Stomach (tissue), 8 donors: ENCODE measurements at regions not wholly inside any gene's neighbourhood (a gene's known extent, or its start where the extent isn't known, plus 50 kb on each side); places are given as distances from the start of the nearest gene placed in this dataset.

Experiments
- DNase-seq, 2 donors: peaks; one replicate each; pipeline versions ENCODE4 v3.0.0 to v3.0.0-alpha.2; 2013 to 2019
- H3K27ac ChIP-seq, 5 donors: fragments of 200-600 bp in 4 of 5; sonication (generic) in 4 of 5; one replicate each; pipeline ENCODE4 v1.5.1; 2013 to 2019; ENCODE audit warnings: mild to moderate bottlenecking in 1 of 5, moderate library complexity in 1 of 5
- H3K27me3 ChIP-seq, 3 donors: fragments of 200-600 bp; sonication (generic); one replicate each; pipeline ENCODE4 v1.5.1; 2017 to 2019; ENCODE audit warnings: mixed run types in 1 of 3
- H3K36me3 ChIP-seq, 4 donors: fragments of 200-600 bp; sonication (generic); 1 replicate in 3 of 4; 2 replicates in 1 of 4; pipeline ENCODE4 v1.5.1; 2016 to 2019
- H3K4me1 ChIP-seq, 4 donors: fragments of 200-600 bp; sonication (generic); one replicate each; pipeline ENCODE4 v1.5.1; 2016 to 2019
- H3K4me3 ChIP-seq, 4 donors: fragments of 200-600 bp; sonication (generic) in 3 of 4; one replicate each; pipeline ENCODE4 v1.5.1; 2016 to 2019; ENCODE audit warnings: mild to moderate bottlenecking in 1 of 4
- H3K9me3 ChIP-seq, 4 donors: fragments of 200-600 bp; sonication (generic); one replicate each; pipeline ENCODE4 v1.5.1; 2016 to 2019
- EP300 ChIP-seq: sonication (generic); formaldehyde crosslinking; IDR thresholded peaks from one replicate; pipeline ENCODE4 v1.6.1; 2017; ENCODE audit warnings: antibody characterized with exemption
- POLR2A ChIP-seq, 4 donors: fragments of 450-650 bp; IDR thresholded peaks; one replicate each; pipeline ENCODE4 v1.6.1; 2016; ENCODE audit warnings: antibody characterized with exemption in 4 of 4, control low read depth in 2 of 4, mild to moderate bottlenecking in 1 of 4, moderate library complexity in 1 of 4
- POLR2AphosphoS5 ChIP-seq, 3 donors: sonication (generic); formaldehyde crosslinking; IDR thresholded peaks; one replicate each; pipeline ENCODE4 v1.6.1; 2016; ENCODE audit warnings: antibody characterized with exemption in 3 of 3
- WGBS, 5 donors: extraction: QIAGEN DNeasy Blood & Tissue Kit in 3 of 5; methylation state at CpG; one replicate each; pipeline versions ENCODE4 v1.1.5 to v1.1.7; 2013 to 2018; 5-methylcytosine and 5-hydroxymethylcytosine counted together
- intact Hi-C: fragments of 100-400 bp; cut with DNase I; formaldehyde crosslinking; loops from one replicate; pipeline ENCODE4 v1.15.1; 2023; ENCODE audit warnings: low total_unique reads
- TF ChIP-seq, protein P1 (sequence below), 7 experiments: fragments of 450-650 bp in 4 of 7; fragments of 200-600 bp in 3 of 7; sonication (generic) in 3 of 7; IDR thresholded peaks; one replicate each; pipeline ENCODE4 v1.5.1; 2016 to 2019; ENCODE audit warnings: antibody characterized with exemption in 7 of 7, control low read depth in 2 of 7, mild to moderate bottlenecking in 1 of 7
- donor health status: healthy with polysubstance abuse.
- donor health status: Bipolar disorder and iron deficiency.
- donor health status: healthy.

GRCh38 chr13:67967031-67967430, 736.9 kb upstream of the PCDH9 start:
- TF ChIP-seq EP300 (no peak), POLR2AphosphoS5 (IDR thresholded peaks at IDR 0.05) (no peak), POLR2A (IDR thresholded peaks at IDR 0.05) (no peak)
- TF ChIP-seq, protein P1, sequence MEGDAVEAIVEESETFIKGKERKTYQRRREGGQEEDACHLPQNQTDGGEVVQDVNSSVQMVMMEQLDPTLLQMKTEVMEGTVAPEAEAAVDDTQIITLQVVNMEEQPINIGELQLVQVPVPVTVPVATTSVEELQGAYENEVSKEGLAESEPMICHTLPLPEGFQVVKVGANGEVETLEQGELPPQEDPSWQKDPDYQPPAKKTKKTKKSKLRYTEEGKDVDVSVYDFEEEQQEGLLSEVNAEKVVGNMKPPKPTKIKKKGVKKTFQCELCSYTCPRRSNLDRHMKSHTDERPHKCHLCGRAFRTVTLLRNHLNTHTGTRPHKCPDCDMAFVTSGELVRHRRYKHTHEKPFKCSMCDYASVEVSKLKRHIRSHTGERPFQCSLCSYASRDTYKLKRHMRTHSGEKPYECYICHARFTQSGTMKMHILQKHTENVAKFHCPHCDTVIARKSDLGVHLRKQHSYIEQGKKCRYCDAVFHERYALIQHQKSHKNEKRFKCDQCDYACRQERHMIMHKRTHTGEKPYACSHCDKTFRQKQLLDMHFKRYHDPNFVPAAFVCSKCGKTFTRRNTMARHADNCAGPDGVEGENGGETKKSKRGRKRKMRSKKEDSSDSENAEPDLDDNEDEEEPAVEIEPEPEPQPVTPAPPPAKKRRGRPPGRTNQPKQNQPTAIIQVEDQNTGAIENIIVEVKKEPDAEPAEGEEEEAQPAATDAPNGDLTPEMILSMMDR (IDR thresholded peaks at IDR 0.05) = no peak
- Histone ChIP-seq H3K36me3 (no peaks in the 10 kb centered on the region), H3K27ac (no peak overlapping the region), H3K4me1 (no peaks in the 10 kb centered on the region), H3K4me3 (no peak overlapping the region), H3K27me3 (no peaks in the 10 kb centered on the region), H3K9me3 (no peaks in the 10 kb centered on the region)
- 78 to 92% (median 86%) methylated on average over 1 of the region's 1 CpG for WGBS, 5 donors
- no peak for DNase-seq
- intact Hi-C loops = no loop called here

GRCh38 chr13:67966065-67966464, 735.9 kb upstream of the PCDH9 start:
- TF ChIP-seq, protein P1 (IDR thresholded peaks at IDR 0.05) = no peak
- TF ChIP-seq POLR2AphosphoS5 (IDR thresholded peaks at IDR 0.05) (no peak), EP300 (no peak), POLR2A (IDR thresholded peaks at IDR 0.05) (no peak)
- H3K27me3 ChIP-seq = no peaks in the 10 kb centered on the region
- no peaks in the 10 kb centered on the region for H3K4me1 ChIP-seq
- WGBS, 5 donors = 66 to 89% (median 74%) methylated on average over 1 of the region's 1 CpG
- intact Hi-C loops = no loop called here
- no peak overlapping the region for H3K4me3 ChIP-seq
- no peak for DNase-seq
- H3K9me3 ChIP-seq = no peaks in the 10 kb centered on the region
- no peaks in the 10 kb centered on the region for H3K36me3 ChIP-seq
- H3K27ac ChIP-seq = no peak overlapping the region

DNA sequence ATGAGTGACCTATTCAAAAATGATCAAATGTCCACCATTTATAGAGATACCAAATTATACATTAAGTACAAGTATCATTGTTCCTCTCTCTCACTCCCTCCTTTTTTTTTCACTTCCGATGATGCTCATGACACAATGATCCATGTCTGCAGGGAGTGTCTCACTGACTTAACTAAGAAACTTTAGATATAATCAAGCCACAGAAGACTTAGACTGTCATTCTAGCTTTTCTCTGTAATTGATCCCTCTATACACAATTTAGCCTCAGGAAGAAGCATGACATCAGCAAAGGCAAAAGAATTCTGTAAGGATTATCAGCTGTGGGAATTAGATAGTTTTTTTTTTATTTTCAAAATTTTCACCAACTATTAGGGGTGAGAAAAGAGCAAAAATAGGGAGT, 734.9 kb upstream of the PCDH9 start:
- Histone ChIP-seq H3K36me3 (no peaks in the 10 kb centered on the region), H3K27me3 (no peaks in the 10 kb centered on the region), H3K9me3 (no peaks in the 10 kb centered on the region), H3K27ac (no peak overlapping the region), H3K4me3 (no peak overlapping the region), H3K4me1 (no peaks in the 10 kb centered on the region)
- TF ChIP-seq EP300 (no peak), POLR2AphosphoS5 (IDR thresholded peaks at IDR 0.05) (no peak), POLR2A (IDR thresholded peaks at IDR 0.05) (no peak)
- TF ChIP-seq, protein P1 (IDR thresholded peaks at IDR 0.05) = no peak
- 50 to 69% (median 64%) methylated on average over 1 of the region's 1 CpG for WGBS, 5 donors
- intact Hi-C loops = no loop called here
- DNase-seq = no peak

DNA sequence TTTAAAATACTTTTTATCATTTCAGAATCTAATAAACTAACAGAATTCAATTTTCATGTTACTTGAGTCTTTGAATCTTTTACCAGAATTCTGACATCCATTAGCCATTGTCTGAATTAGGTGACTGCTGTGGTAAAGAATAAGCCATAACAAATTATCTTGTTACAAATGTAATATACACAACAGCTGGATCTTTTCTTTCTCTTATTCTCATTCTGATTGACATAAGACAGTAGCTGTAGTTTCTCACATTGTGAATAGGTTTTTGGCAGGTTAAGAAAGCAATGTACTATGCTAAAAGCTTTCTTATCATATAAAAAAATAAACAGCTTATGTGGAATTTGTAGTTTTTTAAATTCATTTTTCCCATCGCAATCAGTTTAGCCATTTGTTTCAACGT, 734.0 kb upstream of the PCDH9 start:
- TF ChIP-seq POLR2A (IDR thresholded peaks at IDR 0.05) (no peak), EP300 (no peak), POLR2AphosphoS5 (IDR thresholded peaks at IDR 0.05) (no peak)
- TF ChIP-seq, protein P1 (IDR thresholded peaks at IDR 0.05) = no peak
- DNase-seq = no peak
- Histone ChIP-seq H3K27ac (no peak overlapping the region), H3K4me3 (no peak overlapping the region), H3K36me3 (no peaks in the 10 kb centered on the region), H3K4me1 (no peaks in the 10 kb centered on the region), H3K9me3 (no peaks in the 10 kb centered on the region), H3K27me3 (no peaks in the 10 kb centered on the region)
- intact Hi-C loops = no loop called here
- 46 to 74% (median 65%) methylated on average over 2 of the region's 2 CpGs for WGBS, 5 donors
